ENCODE measurements at regions not wholly inside any gene's neighbourhood (a gene's known extent, or its start where the extent isn't known, plus 50 kb on each side); places are given as distances from the start of the nearest gene placed in this dataset.

GRCh38 chr5:62717301-62717933 lies 138.8 kb downstream of the LRRC70 start:
- TF ChIP-seq CTCF (IDR thresholded peaks at IDR 0.05) (no peak), POLR2A (IDR thresholded peaks at IDR 0.05) (no peak)

All from lower leg skin (tissue), 3 donors.